IPS-NIHi11 (cell line): ENCODE measurements at regions not wholly inside any gene's neighbourhood (a gene's known extent, or its start where the extent isn't known, plus 50 kb on each side); places are given as distances from the start of the nearest gene placed in this dataset.

ENCODE experiments used
- DNase-seq: peaks from one replicate; pipeline ENCODE4 v3.0.0; 2012; ENCODE audit warnings: mixed read lengths, low spot score

DNA sequence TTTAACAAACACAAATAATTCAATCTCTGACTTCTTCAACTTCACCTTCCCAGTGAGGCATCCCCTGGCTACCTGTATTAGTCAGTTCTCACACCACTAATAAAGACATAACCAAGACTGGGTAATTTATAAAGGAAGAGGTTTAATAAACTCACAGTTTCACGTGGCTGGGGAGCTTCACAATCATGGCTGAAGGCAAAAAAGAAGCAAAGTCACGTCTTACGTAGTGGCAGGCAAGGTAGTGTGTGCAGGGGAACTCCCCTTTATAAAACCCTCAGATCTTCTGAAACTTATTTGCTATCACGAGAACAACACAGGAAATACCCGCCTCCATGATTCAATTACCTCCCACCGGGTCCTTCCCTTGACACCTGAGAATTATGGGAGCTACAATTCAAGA, 478.5 kb downstream of the ADGRL2 start:
- DNase-seq = no peak

GRCh38 chr1:82273816-82274215, 473.1 kb downstream of the ADGRL2 start:
- DNase-seq = no peak

DNA sequence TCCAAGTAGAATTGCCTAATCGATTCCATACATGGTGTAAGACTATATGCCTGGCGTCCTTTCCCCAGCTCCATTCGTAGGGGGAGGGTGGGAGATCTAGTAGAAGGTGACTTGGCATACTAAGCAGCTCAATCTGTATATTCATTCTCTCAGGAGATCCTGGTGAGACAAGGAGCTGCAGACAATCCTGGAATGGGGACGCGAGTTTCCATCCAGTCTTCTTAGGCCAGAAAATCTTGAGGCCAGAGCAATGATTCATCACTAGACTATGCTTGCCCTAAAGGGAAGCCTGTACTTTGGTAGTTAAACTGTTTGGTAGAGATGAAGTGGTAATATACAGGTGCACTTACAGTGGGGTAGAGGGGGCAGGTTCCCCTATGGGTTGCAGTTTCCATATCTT, 468.7 kb downstream of the ADGRL2 start:
- no peak for DNase-seq

- DNase-seq = no peak
Measured at GRCh38 chr1:82268826-82269225, 468.1 kb downstream of the ADGRL2 start.

- DNase-seq = no peak
Measured at GRCh38 chr1:82266351-82266750, 465.6 kb downstream of the ADGRL2 start.

GRCh38 chr1:82265436-82265835, 464.7 kb downstream of the ADGRL2 start:
- DNase-seq = no peak

- no peak for DNase-seq
Measured at GRCh38 chr1:82264802-82265201, 464.1 kb downstream of the ADGRL2 start.

DNA sequence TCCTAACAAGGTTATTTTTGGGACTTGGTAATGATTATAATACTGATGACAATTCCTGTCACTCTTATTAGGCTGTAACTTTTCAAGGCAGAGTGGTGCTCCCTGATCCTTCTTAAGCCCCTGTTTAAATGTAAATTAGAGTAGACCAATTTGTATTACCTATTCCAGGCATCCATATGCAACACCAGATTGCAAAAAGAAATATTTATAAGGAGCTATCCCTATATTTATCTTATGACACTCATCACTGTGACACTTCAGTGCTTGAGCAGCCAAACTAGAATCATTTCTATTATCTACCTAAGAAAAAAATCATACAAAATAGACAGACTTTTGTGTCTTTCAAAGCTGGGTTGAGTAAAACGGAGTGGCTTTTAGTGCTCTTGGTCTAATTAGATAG, 462.7 kb downstream of the ADGRL2 start:
- no peak for DNase-seq

DNA sequence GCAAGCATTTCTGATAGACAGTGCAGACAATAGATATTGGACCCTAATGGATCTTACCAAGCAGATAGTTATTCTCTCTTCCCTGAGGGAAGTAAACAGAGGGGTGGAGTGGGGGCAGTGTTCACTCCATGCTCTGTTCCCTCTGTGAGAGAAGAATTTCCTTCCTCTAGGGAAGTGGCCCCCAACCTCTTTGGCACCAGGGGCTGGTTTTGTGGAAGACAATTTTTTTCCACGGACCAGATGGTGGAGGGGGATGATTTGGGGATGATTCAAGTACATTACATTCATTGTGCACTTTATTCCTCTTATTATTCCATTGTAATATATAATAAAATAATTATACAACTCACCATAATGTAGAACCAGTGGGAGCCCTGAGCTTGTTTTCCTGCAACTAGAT, 459.9 kb downstream of the ADGRL2 start:
- DNase-seq = no peak

DNA sequence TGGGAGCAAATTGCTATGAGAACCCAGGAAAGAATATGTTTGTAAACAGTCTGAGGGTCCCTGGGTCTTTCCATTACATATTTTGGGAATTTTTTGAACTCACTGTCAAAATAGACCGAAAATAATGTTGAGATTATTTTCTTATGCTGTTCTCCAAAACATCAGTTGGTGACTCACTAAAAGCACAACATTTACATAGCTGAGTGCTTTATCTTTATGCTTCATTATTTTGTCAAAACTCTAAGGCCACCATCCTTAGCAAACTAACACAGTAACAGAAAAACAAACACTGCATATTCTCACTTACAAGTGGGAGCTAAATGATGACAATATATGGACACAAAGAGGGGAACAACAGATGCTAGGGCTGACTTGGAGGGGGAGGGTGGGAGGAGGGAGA, 459.3 kb downstream of the ADGRL2 start:
- no peak for DNase-seq

- no peak for DNase-seq
Measured at GRCh38 chr1:82258887-82259286, 458.2 kb downstream of the ADGRL2 start.

- no peak for DNase-seq
Measured at GRCh38 chr1:82246050-82246449, 445.3 kb downstream of the ADGRL2 start.

- DNase-seq = no peak
Measured at GRCh38 chr1:82245345-82246014, 444.7 kb downstream of the ADGRL2 start.

- DNase-seq = no peak
Measured at GRCh38 chr1:82240571-82240970, 439.8 kb downstream of the ADGRL2 start.

GRCh38 chr1:82230667-82231066, 429.9 kb downstream of the ADGRL2 start:
- no peak for DNase-seq

DNA sequence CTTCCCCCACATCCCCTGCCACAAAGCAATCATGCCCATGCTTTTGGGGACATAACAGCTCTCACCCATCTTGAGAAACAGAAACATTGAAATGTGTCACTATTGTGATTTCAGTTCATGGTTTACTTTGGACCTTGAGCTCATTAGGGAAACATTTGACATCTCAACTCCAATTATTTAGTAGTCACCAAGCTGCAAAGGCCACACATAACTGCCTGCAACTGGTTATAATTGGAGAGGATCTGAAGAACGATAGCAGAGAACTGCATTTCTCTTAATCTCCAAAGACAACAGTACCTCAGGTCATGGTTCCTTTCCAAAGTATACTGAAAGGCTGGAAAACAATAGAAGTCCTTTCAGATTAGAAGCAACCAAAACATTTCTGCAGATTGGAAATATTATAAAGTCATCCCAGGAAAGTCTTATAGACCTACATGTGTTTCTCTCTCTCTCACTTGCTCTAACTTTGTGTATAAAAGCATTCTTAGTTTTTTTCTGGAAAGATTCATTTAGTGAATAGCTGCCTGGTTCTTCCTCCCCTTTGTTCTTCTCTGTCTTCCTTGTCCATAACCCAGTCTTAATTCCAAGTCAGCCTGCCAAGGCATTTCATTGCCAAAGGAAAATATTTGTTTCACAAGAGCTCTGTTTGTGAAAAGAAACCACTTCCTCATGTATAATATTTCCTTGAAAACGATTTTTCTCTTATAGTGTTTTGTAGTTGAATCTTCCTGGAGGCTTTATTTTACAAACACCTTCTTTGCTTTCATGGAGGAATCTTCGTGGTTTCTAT, 426.8 kb downstream of the ADGRL2 start:
- DNase-seq = no peak

GRCh38 chr1:82226186-82226505, 425.4 kb downstream of the ADGRL2 start:
- no peak for DNase-seq

- DNase-seq = no peak
Measured at GRCh38 chr1:82225421-82226185, 424.9 kb downstream of the ADGRL2 start.

GRCh38 chr1:82223091-82223490, 422.4 kb downstream of the ADGRL2 start:
- DNase-seq = no peak

DNA sequence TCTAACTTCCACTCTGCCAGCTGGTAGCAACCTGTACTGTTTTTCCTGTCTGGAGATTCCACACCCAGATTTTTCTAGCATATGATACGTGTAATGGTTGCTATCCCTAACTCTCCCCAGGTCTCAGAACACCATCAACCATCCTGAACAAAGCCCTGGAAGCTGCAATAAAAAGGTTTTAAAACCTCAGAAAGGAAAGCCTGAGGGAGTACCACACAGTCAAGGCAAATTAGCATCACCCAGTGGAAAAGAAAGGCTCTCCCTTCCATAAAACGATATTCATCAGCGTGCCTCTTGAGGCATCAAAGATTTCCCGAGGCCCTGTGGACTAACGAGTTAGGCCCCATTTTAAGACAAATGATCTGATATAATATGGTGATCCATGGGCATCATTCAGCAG, 421.0 kb downstream of the ADGRL2 start:
- DNase-seq = no peak

- no peak for DNase-seq
Measured at GRCh38 chr1:82220754-82221153, 420.0 kb downstream of the ADGRL2 start.

DNA sequence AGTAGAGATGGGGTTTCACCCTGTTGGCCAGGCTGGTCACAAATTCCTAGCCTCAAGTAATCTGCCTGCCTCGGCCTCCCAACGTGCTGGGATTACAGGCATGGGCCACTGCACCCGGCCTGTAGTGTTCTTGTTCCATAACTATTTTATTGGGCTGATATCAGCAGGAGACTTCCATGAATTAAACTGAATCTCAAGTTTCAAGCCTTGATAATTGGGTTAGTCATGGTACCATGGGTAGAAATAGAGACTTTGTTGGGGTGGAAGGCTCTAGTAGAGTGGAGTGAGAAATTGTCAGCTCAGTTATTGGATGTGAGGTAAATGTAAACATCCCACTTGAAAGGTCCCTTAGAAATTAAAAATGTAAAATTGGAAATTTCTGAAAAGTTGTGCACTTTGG, 419.1 kb downstream of the ADGRL2 start:
- DNase-seq = no peak

GRCh38 chr1:82218846-82219245, 418.1 kb downstream of the ADGRL2 start:
- DNase-seq = no peak
